Activated CD4-positive, CD25-positive, alpha-beta regulatory T cell treated with anti-CD3 and anti-CD28 coated beads, Interleukin-2, amount 50 U/mL, for 16 hours (primary cell): ENCODE measurements at regions not wholly inside any gene's neighbourhood (a gene's known extent, or its start where the extent isn't known, plus 50 kb on each side); places are given as distances from the start of the nearest gene placed in this dataset.
"Not testable (repeated sequence)": the region's sequence is repeated elsewhere in the genome, so short reads cannot be mapped to it uniquely, and the experiment has no call there.

Source experiments
- DNase-seq: peaks from one replicate; pipeline ENCODE4 v3.0.0-alpha.2; 2020; ENCODE audit warnings: low read depth, low spot score

- no peak for DNase-seq
These were observed 347.2 kb downstream of the RFC3 start for GRCh38 chr13:34165158-34165557.

- no peak for DNase-seq
These were observed 348.5 kb downstream of the RFC3 start for GRCh38 chr13:34166406-34166805.

- DNase-seq = no peak
These were observed 349.4 kb downstream of the RFC3 start for GRCh38 chr13:34167347-34167746.

- no peak for DNase-seq
These were observed 354.1 kb downstream of the RFC3 start for GRCh38 chr13:34172048-34172447.

GRCh38 chr13:34174671-34175145 is 356.8 kb downstream of the RFC3 start:
- no peak for DNase-seq

- no peak for DNase-seq
These were observed 357.6 kb downstream of the RFC3 start for GRCh38 chr13:34175551-34175950.

- DNase-seq = no peak
These were observed 358.7 kb downstream of the RFC3 start for GRCh38 chr13:34176633-34177032.

- no peak for DNase-seq
These were observed 361.5 kb downstream of the RFC3 start for GRCh38 chr13:34179481-34179880.

- DNase-seq = no peak
These were observed 362.0 kb downstream of the RFC3 start for GRCh38 chr13:34179927-34180326.

GRCh38 chr13:34181256-34181655 is 363.3 kb downstream of the RFC3 start:
- not testable (repeated sequence) for DNase-seq

GRCh38 chr13:34189946-34190345 is 372.0 kb downstream of the RFC3 start:
- DNase-seq = no peak

- DNase-seq = no peak
These were observed 383.3 kb downstream of the RFC3 start for GRCh38 chr13:34201050-34201913.

GRCh38 chr13:34207334-34207733 is 389.4 kb downstream of the RFC3 start:
- no peak for DNase-seq

GRCh38 chr13:34207872-34208271 is 389.9 kb downstream of the RFC3 start:
- DNase-seq = no peak

- DNase-seq = no peak
These were observed 390.4 kb downstream of the RFC3 start for GRCh38 chr13:34208336-34208735.

GRCh38 chr13:34210341-34210740 is 392.4 kb downstream of the RFC3 start:
- DNase-seq = no peak

GRCh38 chr13:34214686-34215085 is 396.7 kb downstream of the RFC3 start:
- no peak for DNase-seq

GRCh38 chr13:34216256-34216655 is 398.3 kb downstream of the RFC3 start:
- DNase-seq = no peak

GRCh38 chr13:34217343-34218025 is 399.5 kb downstream of the RFC3 start:
- no peak for DNase-seq

GRCh38 chr13:34223984-34224383 is 406.0 kb downstream of the RFC3 start:
- no peak for DNase-seq

- DNase-seq = no peak
These were observed 406.9 kb downstream of the RFC3 start for GRCh38 chr13:34224877-34225276.

GRCh38 chr13:34230271-34230670 is 412.3 kb downstream of the RFC3 start:
- DNase-seq = no peak

GRCh38 chr13:34241332-34241731 is 423.4 kb downstream of the RFC3 start:
- no peak for DNase-seq
